T-helper 17 cell (primary cell): ENCODE measurements at regions not wholly inside any gene's neighbourhood (a gene's known extent, or its start where the extent isn't known, plus 50 kb on each side); places are given as distances from the start of the nearest gene placed in this dataset.
"Not testable (repeated sequence)": the region's sequence is repeated elsewhere in the genome, so short reads cannot be mapped to it uniquely, and the experiment has no call there.

ENCODE experiments used
- ATAC-seq: fragments of 150-1000 bp; cut with Tn5 transposase; 2 replicates; pipeline ENCODE4 v1.10.0; 2021; ENCODE audit warnings: mild to moderate bottlenecking, moderate library complexity
- DNase-seq, 3 donors: peaks; one replicate each; pipeline versions ENCODE4 v3.0.0 to v3.0.0-alpha.2; 2020 to 2021
- H3K9me3 ChIP-seq: one replicate; pipeline ENCODE4 v1.7.0; 2013; ENCODE audit warnings: low read length, mild to moderate bottlenecking; ENCODE audit not compliant: control insufficient read depth, poor library complexity, severe bottlenecking
- H3K27ac Mint-ChIP-seq: one replicate; pipeline ENCODE4 v1.8.0; 2022; ENCODE audit warnings: mild to moderate bottlenecking, moderate library complexity, mixed read lengths
- H3K27me3 Mint-ChIP-seq: one replicate; pipeline ENCODE4 v1.8.0; 2022; ENCODE audit warnings: mixed read lengths
- H3K36me3 Mint-ChIP-seq: one replicate; pipeline ENCODE4 v1.8.0; 2022; ENCODE audit warnings: low read depth, mixed read lengths
- H3K4me1 Mint-ChIP-seq: one replicate; pipeline ENCODE4 v1.8.0; 2022; ENCODE audit warnings: mild to moderate bottlenecking, mixed read lengths
- H3K4me3 Mint-ChIP-seq: one replicate; pipeline ENCODE4 v1.8.0; 2022; ENCODE audit warnings: mild to moderate bottlenecking, moderate library complexity, mixed read lengths

GRCh38 chr10:36556468-36556867 lies 568.9 kb upstream of the ANKRD30A start:
- no peaks in the 10 kb centered on the region for H3K36me3 Mint-ChIP-seq
- H3K27ac Mint-ChIP-seq: no peak overlapping the region
- H3K27me3 Mint-ChIP-seq: no peaks in the 10 kb centered on the region
- ATAC-seq (no peak), DNase-seq (no peak)
- no peaks in the 10 kb centered on the region for H3K9me3 ChIP-seq
- no peak overlapping the region for H3K4me3 Mint-ChIP-seq
- H3K4me1 Mint-ChIP-seq: no peaks in the 10 kb centered on the region

GRCh38 chr10:36555036-36555435 lies 570.4 kb upstream of the ANKRD30A start:
- no peaks in the 10 kb centered on the region for H3K27me3 Mint-ChIP-seq
- no peak overlapping the region for H3K4me3 Mint-ChIP-seq
- no peaks in the 10 kb centered on the region for H3K36me3 Mint-ChIP-seq
- no peaks in the 10 kb centered on the region for H3K4me1 Mint-ChIP-seq
- no peak for DNase-seq
- no peak for ATAC-seq
- H3K27ac Mint-ChIP-seq: no peak overlapping the region
- no peaks in the 10 kb centered on the region for H3K9me3 ChIP-seq

GRCh38 chr10:36547965-36548364 lies 577.4 kb upstream of the ANKRD30A start:
- Mint-ChIP-seq H3K4me1 (no peaks in the 10 kb centered on the region), H3K27ac (no peak overlapping the region), H3K36me3 (no peaks in the 10 kb centered on the region), H3K4me3 (no peak overlapping the region), H3K27me3 (no peaks in the 10 kb centered on the region)
- DNase-seq (no peak), ATAC-seq (no peak)
- H3K9me3 ChIP-seq: no peaks in the 10 kb centered on the region

GRCh38 chr10:36542493-36542892 lies 582.9 kb upstream of the ANKRD30A start:
- no peak overlapping the region for H3K27ac Mint-ChIP-seq
- no peak for ATAC-seq
- H3K4me3 Mint-ChIP-seq: no peak overlapping the region
- H3K9me3 ChIP-seq: no peaks in the 10 kb centered on the region
- no peaks in the 10 kb centered on the region for H3K27me3 Mint-ChIP-seq
- H3K4me1 Mint-ChIP-seq: no peaks in the 10 kb centered on the region
- no peak for DNase-seq
- H3K36me3 Mint-ChIP-seq: no peaks in the 10 kb centered on the region

GRCh38 chr10:36540611-36541010 lies 584.8 kb upstream of the ANKRD30A start:
- Mint-ChIP-seq H3K36me3 (no peaks in the 10 kb centered on the region), H3K4me3 (no peak overlapping the region), H3K27me3 (no peaks in the 10 kb centered on the region), H3K4me1 (no peaks in the 10 kb centered on the region), H3K27ac (no peak overlapping the region)
- no peak for DNase-seq
- no peaks in the 10 kb centered on the region for H3K9me3 ChIP-seq
- no peak for ATAC-seq

GRCh38 chr10:36538953-36539586 lies 586.3 kb upstream of the ANKRD30A start:
- no peak for DNase-seq
- H3K4me3 Mint-ChIP-seq: no peak overlapping the region
- no peaks in the 10 kb centered on the region for H3K36me3 Mint-ChIP-seq
- no peaks in the 10 kb centered on the region for H3K27me3 Mint-ChIP-seq
- no peaks in the 10 kb centered on the region for H3K4me1 Mint-ChIP-seq
- no peaks in the 10 kb centered on the region for H3K9me3 ChIP-seq
- ATAC-seq: no peak
- no peak overlapping the region for H3K27ac Mint-ChIP-seq

GRCh38 chr10:36534471-36535002 lies 590.9 kb upstream of the ANKRD30A start:
- H3K9me3 ChIP-seq: no peaks in the 10 kb centered on the region

GRCh38 chr10:36533861-36534260 lies 591.5 kb upstream of the ANKRD30A start:
- H3K27ac Mint-ChIP-seq: no peak overlapping the region
- H3K4me3 Mint-ChIP-seq: no peak overlapping the region
- no peaks in the 10 kb centered on the region for H3K4me1 Mint-ChIP-seq
- H3K9me3 ChIP-seq: no peaks in the 10 kb centered on the region
- H3K36me3 Mint-ChIP-seq: no peaks in the 10 kb centered on the region
- ATAC-seq (no peak), DNase-seq (no peak)
- H3K27me3 Mint-ChIP-seq: no peaks in the 10 kb centered on the region

More at GRCh38 chr10:36534471-36535002, 590.9 kb upstream of the ANKRD30A start:
- Mint-ChIP-seq H3K4me1 (no peaks in the 10 kb centered on the region), H3K27me3 (no peaks in the 10 kb centered on the region), H3K27ac (no peak overlapping the region), H3K4me3 (no peak overlapping the region), H3K36me3 (no peaks in the 10 kb centered on the region)
- DNase-seq: no peak
- peak; percentile 75 for ATAC-seq

GRCh38 chr10:36533316-36533715 lies 592.1 kb upstream of the ANKRD30A start:
- ATAC-seq (no peak), DNase-seq (no peak)
- Mint-ChIP-seq H3K27me3 (no peaks in the 10 kb centered on the region), H3K27ac (no peak overlapping the region), H3K4me1 (no peaks in the 10 kb centered on the region), H3K4me3 (no peak overlapping the region), H3K36me3 (no peaks in the 10 kb centered on the region)
- no peaks in the 10 kb centered on the region for H3K9me3 ChIP-seq

GRCh38 chr10:36531621-36532020 lies 593.8 kb upstream of the ANKRD30A start:
- no peak for ATAC-seq
- H3K27me3 Mint-ChIP-seq: no peaks in the 10 kb centered on the region
- H3K4me3 Mint-ChIP-seq: no peak overlapping the region
- no peaks in the 10 kb centered on the region for H3K36me3 Mint-ChIP-seq
- H3K9me3 ChIP-seq: no peaks in the 10 kb centered on the region
- DNase-seq: no peak
- H3K4me1 Mint-ChIP-seq: no peaks in the 10 kb centered on the region
- H3K27ac Mint-ChIP-seq: no peak overlapping the region

GRCh38 chr10:36526033-36526432 lies 599.4 kb upstream of the ANKRD30A start:
- H3K27me3 Mint-ChIP-seq: no peaks in the 10 kb centered on the region
- ATAC-seq: no peak
- no peaks in the 10 kb centered on the region for H3K9me3 ChIP-seq
- no peaks in the 10 kb centered on the region for H3K4me1 Mint-ChIP-seq
- H3K27ac Mint-ChIP-seq: no peak overlapping the region
- no peak overlapping the region for H3K4me3 Mint-ChIP-seq
- DNase-seq: no peak
- no peaks in the 10 kb centered on the region for H3K36me3 Mint-ChIP-seq

- H3K27me3 Mint-ChIP-seq: not testable (repeated sequence)
Observed at GRCh38 chr10:36524126-36524525, 601.3 kb upstream of the ANKRD30A start.

GRCh38 chr10:36519909-36520308 lies 605.5 kb upstream of the ANKRD30A start:
- H3K9me3 ChIP-seq: no peaks in the 10 kb centered on the region
- DNase-seq (no peak), ATAC-seq (no peak)
- Mint-ChIP-seq H3K27me3 (no peaks in the 10 kb centered on the region), H3K36me3 (no peaks in the 10 kb centered on the region), H3K4me1 (no peaks in the 10 kb centered on the region), H3K4me3 (no peak overlapping the region), H3K27ac (no peak overlapping the region)

More at GRCh38 chr10:36524126-36524525, 601.3 kb upstream of the ANKRD30A start:
- DNase-seq, H3K4me3 Mint-ChIP-seq, H3K9me3 ChIP-seq, H3K36me3 Mint-ChIP-seq, ATAC-seq, H3K4me1 Mint-ChIP-seq, H3K27ac Mint-ChIP-seq: not testable (repeated sequence)

- Mint-ChIP-seq H3K27me3 (no peaks in the 10 kb centered on the region), H3K4me3 (no peak overlapping the region), H3K4me1 (no peaks in the 10 kb centered on the region), H3K27ac (no peak overlapping the region), H3K36me3 (no peaks in the 10 kb centered on the region)
- DNase-seq (no peak), ATAC-seq (no peak)
- H3K9me3 ChIP-seq: no peaks in the 10 kb centered on the region
Observed at GRCh38 chr10:36516281-36516680, 609.1 kb upstream of the ANKRD30A start.
